ENCODE measurements at regions not wholly inside any gene's neighbourhood (a gene's known extent, or its start where the extent isn't known, plus 50 kb on each side); places are given as distances from the start of the nearest gene placed in this dataset.

GRCh38 chr7:94061326-94061725, 57.2 kb upstream of the BET1 start:
- no peak for TF ChIP-seq CTCF (IDR thresholded peaks at IDR 0.05)
- no peak for TF ChIP-seq POLR2A (IDR thresholded peaks at IDR 0.05)

Data from uterus (tissue), 2 donors.